HUES64 (cell line): ENCODE measurements at regions not wholly inside any gene's neighbourhood (a gene's known extent, or its start where the extent isn't known, plus 50 kb on each side); places are given as distances from the start of the nearest gene placed in this dataset.

Experiments
- H3K27ac ChIP-seq: 2 replicates; pipeline ENCODE4 v1.7.0; 2013; ENCODE audit warnings: low read depth, low read length, inconsistent platforms
- H3K27me3 ChIP-seq: 2 replicates; pipeline ENCODE4 v1.6.1; 2013; ENCODE audit warnings: mild to moderate bottlenecking, low read length; ENCODE audit not compliant: insufficient read depth
- H3K36me3 ChIP-seq: 2 replicates; pipeline ENCODE4 v1.6.1; 2013; ENCODE audit warnings: mild to moderate bottlenecking, low read length; ENCODE audit not compliant: insufficient read depth
- H3K4me1 ChIP-seq: 2 replicates; pipeline ENCODE4 v1.6.1; 2013; ENCODE audit warnings: mild to moderate bottlenecking, low read length, moderate library complexity; ENCODE audit not compliant: insufficient read depth
- H3K4me3 ChIP-seq: 2 replicates; pipeline ENCODE4 v1.5.1; 2013; ENCODE audit warnings: mild to moderate bottlenecking, low read length, moderate library complexity
- H3K9ac ChIP-seq: 2 replicates; pipeline ENCODE4 v1.6.1; 2013; ENCODE audit warnings: mild to moderate bottlenecking, low read depth, low read length
- H3K9me3 ChIP-seq: 2 replicates; pipeline ENCODE4 v1.6.1; 2013; ENCODE audit warnings: low read depth, low read length; ENCODE audit not compliant: insufficient read depth
- WGBS: fragments of 150-250, 120-280 bp; methylation state at CpG from one replicate; pipeline ENCODE4 v1.1.7; 2013; ENCODE audit warnings: missing lambda C conversion rate; 5-methylcytosine and 5-hydroxymethylcytosine counted together

DNA sequence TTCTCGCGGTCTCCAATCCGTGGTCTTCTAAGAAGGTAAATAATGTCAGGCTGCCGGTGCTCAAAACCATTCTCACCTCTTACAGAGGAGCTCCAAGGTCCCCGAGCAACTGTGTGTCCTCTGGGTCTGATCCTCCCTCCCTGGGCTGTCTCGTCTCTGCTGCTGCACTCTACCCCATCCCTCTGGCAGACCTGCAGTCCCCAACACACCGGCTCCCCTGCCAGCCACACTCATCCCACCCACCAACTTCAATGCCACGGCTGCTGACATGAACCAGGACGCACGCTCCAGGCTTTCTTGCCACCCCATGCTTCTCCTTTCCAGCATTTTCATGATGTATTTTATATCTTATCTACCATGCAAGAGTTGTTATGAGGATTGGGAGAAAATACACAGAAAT is 559.5 kb upstream of the SALL3 start:
- H3K9me3 ChIP-seq, result no peaks in the 10 kb centered on the region
- H3K4me3 ChIP-seq, result no peak overlapping the region
- H3K27me3 ChIP-seq, result no peaks in the 10 kb centered on the region
- no peaks in the 10 kb centered on the region for H3K36me3 ChIP-seq
- no peak overlapping the region for H3K27ac ChIP-seq
- H3K4me1 ChIP-seq, result no peaks in the 10 kb centered on the region
- 95% methylated on average over 10 of the region's 10 CpGs for WGBS
- H3K9ac ChIP-seq, result no peak overlapping the region

DNA sequence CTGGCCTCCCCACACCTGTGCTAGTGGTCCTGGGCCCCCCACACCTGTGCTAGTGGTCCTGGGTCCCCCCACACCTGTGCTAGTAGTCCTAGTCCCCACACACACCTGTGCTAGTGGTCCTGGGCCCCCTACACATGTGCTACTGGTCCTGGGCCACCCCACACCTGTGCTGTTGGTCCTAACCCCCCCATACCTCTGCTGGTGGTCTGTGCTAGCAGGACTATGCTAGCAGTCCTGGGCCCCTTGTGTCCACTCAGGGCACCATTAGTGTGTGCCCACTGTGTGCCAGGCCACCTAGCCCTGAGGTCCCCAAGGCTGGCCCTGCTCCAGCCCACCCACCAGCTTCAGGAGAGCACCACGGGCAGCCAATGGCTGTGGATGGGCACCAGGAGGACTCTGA is 558.2 kb upstream of the SALL3 start:
- H3K9ac ChIP-seq, result no peak overlapping the region
- H3K27ac ChIP-seq, result no peak overlapping the region
- H3K36me3 ChIP-seq, result no peaks in the 10 kb centered on the region
- 100% methylated on average over 1 of the region's 1 CpG for WGBS
- no peaks in the 10 kb centered on the region for H3K4me1 ChIP-seq
- no peak overlapping the region for H3K4me3 ChIP-seq
- no peaks in the 10 kb centered on the region for H3K27me3 ChIP-seq
- H3K9me3 ChIP-seq, result no peaks in the 10 kb centered on the region

GRCh38 chr18:78422336-78422735 is 557.3 kb upstream of the SALL3 start:
- no peak overlapping the region for H3K4me3 ChIP-seq
- H3K9me3 ChIP-seq, result no peaks in the 10 kb centered on the region
- no peak overlapping the region for H3K9ac ChIP-seq
- H3K27ac ChIP-seq, result no peak overlapping the region
- no peaks in the 10 kb centered on the region for H3K4me1 ChIP-seq
- no peaks in the 10 kb centered on the region for H3K36me3 ChIP-seq
- no peaks in the 10 kb centered on the region for H3K27me3 ChIP-seq
- whole genome bisulfite sequencing, result 90% methylated on average over 7 of the region's 7 CpGs

- H3K4me1 ChIP-seq, result no peaks in the 10 kb centered on the region
- no peaks in the 10 kb centered on the region for H3K27me3 ChIP-seq
- H3K36me3 ChIP-seq, result no peaks in the 10 kb centered on the region
- no peak overlapping the region for H3K27ac ChIP-seq
- WGBS, result 97% methylated on average over 12 of the region's 12 CpGs
- H3K9ac ChIP-seq, result no peak overlapping the region
- no peaks in the 10 kb centered on the region for H3K9me3 ChIP-seq
- no peak overlapping the region for H3K4me3 ChIP-seq
These were observed 555.8 kb upstream of the SALL3 start for GRCh38 chr18:78423811-78424210.

GRCh38 chr18:78424403-78425018 is 555.1 kb upstream of the SALL3 start:
- Histone ChIP-seq H3K27ac (no peak overlapping the region), H3K27me3 (no peaks in the 10 kb centered on the region), H3K4me3 (no peak overlapping the region), H3K36me3 (no peaks in the 10 kb centered on the region), H3K9me3 (no peaks in the 10 kb centered on the region), H3K9ac (no peak overlapping the region), H3K4me1 (no peaks in the 10 kb centered on the region)
- 97% methylated on average over 6 of the region's 7 CpGs for WGBS

DNA sequence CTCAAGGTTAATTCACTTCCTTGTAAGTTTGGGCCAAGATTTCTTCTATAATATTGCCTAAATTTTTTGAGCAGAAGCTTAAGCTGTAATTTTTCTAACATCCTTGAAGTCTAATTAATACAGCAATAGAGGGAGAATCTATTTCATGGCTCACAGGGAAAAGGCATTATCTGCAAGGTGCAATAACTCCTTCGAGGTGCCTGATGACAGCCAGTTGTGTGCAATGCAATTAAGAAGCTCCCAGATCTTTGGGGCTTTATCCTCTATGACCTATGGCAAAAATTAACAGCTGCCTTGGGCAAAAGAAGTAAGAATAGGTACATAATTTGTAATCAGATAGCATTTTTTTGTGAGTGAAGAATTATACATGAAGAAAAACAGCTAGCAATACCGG is 554.6 kb upstream of the SALL3 start:
- no peaks in the 10 kb centered on the region for H3K4me1 ChIP-seq
- H3K36me3 ChIP-seq, result no peaks in the 10 kb centered on the region
- H3K9ac ChIP-seq, result no peak overlapping the region
- no peaks in the 10 kb centered on the region for H3K27me3 ChIP-seq
- H3K27ac ChIP-seq, result no peak overlapping the region
- H3K4me3 ChIP-seq, result no peak overlapping the region
- WGBS, result 94% methylated on average over 2 of the region's 2 CpGs
- no peaks in the 10 kb centered on the region for H3K9me3 ChIP-seq

GRCh38 chr18:78427081-78427480 is 552.5 kb upstream of the SALL3 start:
- Histone ChIP-seq H3K4me3 (no peak overlapping the region), H3K4me1 (no peaks in the 10 kb centered on the region), H3K27me3 (no peaks in the 10 kb centered on the region), H3K36me3 (no peaks in the 10 kb centered on the region), H3K9ac (no peak overlapping the region), H3K9me3 (no peaks in the 10 kb centered on the region), H3K27ac (no peak overlapping the region)
- WGBS, result 97% methylated on average over 12 of the region's 12 CpGs

DNA sequence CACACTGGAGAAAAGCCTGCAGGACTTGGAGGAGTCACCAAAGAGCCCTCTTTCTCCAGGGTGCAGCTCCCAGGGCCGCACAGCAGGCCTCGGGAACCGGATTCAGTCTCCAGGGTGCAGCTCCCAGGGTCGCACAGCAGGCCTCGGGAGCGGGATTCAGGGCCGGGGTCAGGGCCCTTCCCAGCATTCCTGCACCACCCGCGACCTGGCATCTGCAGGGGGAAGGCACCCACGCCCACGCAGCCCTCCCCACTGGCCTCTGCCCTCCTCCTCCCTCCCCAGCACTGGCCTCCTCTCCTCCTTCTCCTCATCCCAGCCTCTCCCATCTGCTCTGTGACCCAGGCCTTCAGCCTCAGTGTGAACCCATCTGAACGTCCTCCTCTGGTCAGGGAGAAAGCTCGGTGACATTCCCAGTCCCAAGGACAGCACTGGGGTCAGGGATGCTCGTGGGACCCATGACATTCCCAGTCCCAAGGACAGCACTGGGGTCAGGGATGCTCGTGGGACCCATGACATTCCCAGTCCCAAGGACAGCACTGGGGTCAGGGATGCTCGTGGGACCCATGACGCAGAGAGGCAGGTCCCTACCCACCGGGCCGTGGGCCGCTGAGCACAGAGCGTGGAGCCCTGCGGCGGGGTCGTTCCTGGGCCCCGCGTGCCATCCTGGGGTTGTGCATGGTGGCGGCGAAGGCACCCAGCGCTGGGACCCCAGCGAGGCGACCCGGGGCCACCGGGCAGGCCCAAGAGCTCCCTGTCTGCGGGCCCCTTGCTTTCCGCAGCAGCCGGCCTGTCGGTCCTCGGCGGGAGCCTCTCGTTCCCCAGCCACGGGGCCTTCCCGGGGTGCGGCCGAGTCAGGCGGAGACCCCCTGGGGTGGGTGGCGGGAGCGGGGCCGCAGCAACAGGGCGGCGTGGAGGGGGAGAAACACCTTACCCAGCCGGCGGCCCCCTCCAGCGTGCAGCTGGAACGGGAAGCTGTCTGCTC is 550.2 kb upstream of the SALL3 start:
- no peaks in the 10 kb centered on the region for H3K27me3 ChIP-seq
- H3K4me1 ChIP-seq, result no peaks in the 10 kb centered on the region
- no peak overlapping the region for H3K9ac ChIP-seq
- no peak overlapping the region for H3K27ac ChIP-seq
- 96% methylated on average over 54 of the region's 54 CpGs for WGBS
- H3K9me3 ChIP-seq, result no peaks in the 10 kb centered on the region
- H3K4me3 ChIP-seq, result no peak overlapping the region
- H3K36me3 ChIP-seq, result no peaks in the 10 kb centered on the region

DNA sequence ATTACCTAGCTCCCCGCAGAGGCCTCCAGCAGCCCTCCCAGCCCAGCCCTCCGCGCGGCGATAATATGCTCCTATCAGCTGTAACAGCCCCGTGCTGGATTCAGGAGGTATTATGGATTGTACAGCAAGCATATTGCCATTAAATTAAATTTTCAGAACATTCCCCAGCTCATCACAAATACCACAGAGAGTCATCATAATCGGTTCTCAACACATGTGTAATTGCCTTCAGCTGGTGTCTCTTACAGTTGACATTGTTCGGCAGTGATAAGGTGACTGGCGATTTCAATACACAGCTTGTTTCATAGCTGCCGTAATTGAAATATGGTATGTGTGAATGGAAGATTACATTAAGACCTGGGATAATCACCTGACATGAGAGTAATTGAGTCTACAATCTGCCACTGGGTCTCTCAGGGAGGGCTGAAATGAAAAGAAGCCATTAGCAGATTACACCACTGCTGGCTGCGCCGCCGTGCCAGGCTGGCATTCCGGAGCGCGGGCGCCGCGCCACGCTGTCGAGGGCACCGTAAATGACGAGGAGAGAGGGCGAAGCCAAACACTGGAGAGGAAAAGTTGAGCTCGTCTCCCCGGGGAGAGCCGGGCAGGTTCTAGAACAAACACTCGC is 549.4 kb upstream of the SALL3 start:
- WGBS, result 96% methylated on average over 28 of the region's 28 CpGs
- Histone ChIP-seq H3K4me3 (no peak overlapping the region), H3K27me3 (no peaks in the 10 kb centered on the region), H3K27ac (no peak overlapping the region), H3K9me3 (no peaks in the 10 kb centered on the region), H3K9ac (no peak overlapping the region), H3K4me1 (no peaks in the 10 kb centered on the region), H3K36me3 (no peaks in the 10 kb centered on the region)

GRCh38 chr18:78431606-78432005 is 548.0 kb upstream of the SALL3 start:
- Histone ChIP-seq H3K4me3 (no peak overlapping the region), H3K9ac (no peak overlapping the region), H3K4me1 (no peaks in the 10 kb centered on the region), H3K36me3 (no peaks in the 10 kb centered on the region), H3K27ac (no peak overlapping the region), H3K9me3 (no peaks in the 10 kb centered on the region), H3K27me3 (no peaks in the 10 kb centered on the region)
- WGBS, result 90% methylated on average over 13 of the region's 13 CpGs

GRCh38 chr18:78433562-78433961 is 546.1 kb upstream of the SALL3 start:
- Histone ChIP-seq H3K27ac (no peak overlapping the region), H3K4me3 (no peak overlapping the region), H3K9me3 (no peaks in the 10 kb centered on the region), H3K9ac (no peak overlapping the region), H3K27me3 (no peaks in the 10 kb centered on the region), H3K4me1 (no peaks in the 10 kb centered on the region), H3K36me3 (no peaks in the 10 kb centered on the region)
- 93% methylated on average over 9 of the region's 9 CpGs for WGBS
